Testis (tissue), 2 donors: ENCODE measurements at regions not wholly inside any gene's neighbourhood (a gene's known extent, or its start where the extent isn't known, plus 50 kb on each side); places are given as distances from the start of the nearest gene placed in this dataset.

Source experiments
- CTCF ChIP-seq, 3 experiments: fragments of 450-650 bp in 2 of 3; fragments of 200-600 bp in 1 of 3; sonication (generic) in 1 of 3; IDR thresholded peaks; one replicate each; pipeline ENCODE4 v1.5.1; 2016 to 2019; ENCODE audit warnings: antibody characterized with exemption in 3 of 3, mild to moderate bottlenecking in 2 of 3, moderate library complexity in 1 of 3
- POLR2A ChIP-seq: fragments of 450-650 bp; IDR thresholded peaks from one replicate; pipeline ENCODE4 v1.6.1; 2017; ENCODE audit warnings: antibody characterized with exemption, mild to moderate bottlenecking, moderate library complexity

- TF ChIP-seq CTCF (IDR thresholded peaks at IDR 0.05) = no peak
- no peak for TF ChIP-seq POLR2A
Observed at GRCh38 chr1:57719274-57719673, 295.4 kb upstream of the DAB1 start.
